Stimulated activated CD8-positive, alpha-beta memory T cell treated with anti-CD3 and anti-CD28 coated beads, Interleukin-12 subunit alpha, Interleukin-12 subunit beta, amount 100 ng/mL, for 24 hours (primary cell): ENCODE measurements at regions not wholly inside any gene's neighbourhood (a gene's known extent, or its start where the extent isn't known, plus 50 kb on each side); places are given as distances from the start of the nearest gene placed in this dataset.
"Not testable (repeated sequence)": the region's sequence is repeated elsewhere in the genome, so short reads cannot be mapped to it uniquely, and the experiment has no call there.

Experiments
- DNase-seq: peaks from one replicate; pipeline ENCODE4 v3.0.0-alpha.2; 2020; ENCODE audit errors: extremely low read depth

DNA sequence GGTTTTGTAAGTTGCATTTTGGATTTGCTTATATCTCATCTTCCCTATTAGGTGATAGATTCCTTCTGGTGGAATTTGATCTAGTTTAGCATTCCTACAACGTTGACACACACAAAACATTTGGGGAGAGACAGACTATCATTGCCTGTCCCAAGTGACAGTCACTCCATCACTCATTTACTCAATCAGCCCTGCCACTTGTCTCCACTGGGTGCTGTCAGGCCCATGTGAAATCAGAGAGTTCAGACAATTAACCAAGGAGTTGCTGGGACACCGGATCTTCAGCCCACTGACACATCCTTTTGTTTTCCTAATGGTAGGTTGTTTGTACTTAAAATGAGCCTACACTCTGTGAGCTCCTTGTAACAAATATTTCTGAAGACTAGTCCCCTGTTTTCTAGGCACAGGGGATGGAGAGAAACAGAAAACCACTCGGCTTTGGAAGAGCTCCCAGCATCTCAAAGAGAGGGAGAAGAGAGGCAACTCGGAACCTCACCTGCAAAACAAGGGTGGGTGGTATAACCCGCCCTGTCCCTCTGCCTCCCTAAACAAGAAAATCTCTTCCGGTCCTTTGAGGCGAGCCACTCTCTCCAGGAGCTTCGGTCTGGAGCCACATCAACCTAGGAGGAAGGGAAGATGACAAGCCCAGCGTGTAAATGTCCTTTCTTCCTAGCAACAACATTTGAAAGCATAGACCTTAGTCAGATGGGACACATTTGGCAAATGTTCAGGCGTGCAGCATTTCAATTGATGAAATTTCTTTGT is 440.9 kb upstream of the KLF12 start:
- DNase-seq, result no peak

DNA sequence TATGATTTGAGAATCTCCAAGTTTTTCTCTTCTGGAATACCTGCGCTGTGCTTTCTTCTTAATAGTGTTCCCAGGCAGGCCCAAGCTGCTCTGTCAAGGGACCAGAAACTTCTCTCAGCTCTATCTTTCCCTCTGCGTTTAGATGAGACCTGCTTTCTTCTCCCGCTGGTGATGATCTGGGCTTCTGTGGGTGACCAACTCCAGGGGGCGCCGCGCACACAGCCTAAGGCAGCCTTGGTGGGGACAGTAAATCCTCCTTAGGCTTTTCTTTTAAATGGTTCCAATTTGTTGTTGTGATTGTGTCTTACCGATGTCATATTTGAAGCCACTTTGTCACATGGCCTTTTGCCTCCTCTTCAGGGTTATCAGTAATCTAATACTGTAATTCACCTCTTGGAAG is 439.4 kb upstream of the KLF12 start:
- DNase-seq, result no peak

DNA sequence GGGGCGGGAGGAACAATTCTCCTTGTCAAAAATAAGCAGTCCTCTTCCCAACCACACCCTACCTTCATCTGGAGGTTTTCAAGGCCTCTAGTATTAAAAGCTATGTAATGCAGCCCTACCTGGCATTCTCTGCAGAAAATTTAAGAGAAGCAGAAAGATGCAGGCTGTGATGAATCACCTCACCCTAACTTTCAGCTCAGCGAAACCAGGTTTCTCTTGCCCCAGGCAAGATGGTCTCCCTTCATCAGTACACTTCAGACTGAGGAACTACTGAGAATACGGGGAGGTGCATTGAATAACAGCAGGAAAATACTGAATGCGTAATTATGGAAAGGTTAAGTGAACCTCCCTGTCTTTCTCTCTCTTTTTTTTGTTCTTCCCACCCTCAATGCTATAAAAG is 437.6 kb upstream of the KLF12 start:
- DNase-seq, result no peak

DNA sequence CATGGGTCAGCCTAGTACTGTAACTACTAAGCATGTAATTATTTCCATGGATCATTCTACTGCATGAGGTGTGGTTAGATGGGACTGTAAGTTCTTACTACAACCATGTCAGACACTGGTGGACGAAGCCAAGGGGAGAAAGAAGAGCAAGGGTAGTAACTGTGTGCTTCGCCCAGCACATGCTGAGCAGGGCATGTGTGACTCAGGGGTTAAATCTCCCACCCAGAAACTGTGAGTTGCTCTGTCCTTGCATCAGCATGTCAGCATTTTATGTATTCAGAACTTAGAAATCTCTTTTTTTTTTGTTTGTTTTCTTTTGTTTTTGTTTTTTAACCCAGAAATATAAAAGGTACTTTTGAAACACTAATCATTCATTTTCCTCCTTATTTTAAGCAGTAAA is 436.6 kb upstream of the KLF12 start:
- DNase-seq, result no peak

DNA sequence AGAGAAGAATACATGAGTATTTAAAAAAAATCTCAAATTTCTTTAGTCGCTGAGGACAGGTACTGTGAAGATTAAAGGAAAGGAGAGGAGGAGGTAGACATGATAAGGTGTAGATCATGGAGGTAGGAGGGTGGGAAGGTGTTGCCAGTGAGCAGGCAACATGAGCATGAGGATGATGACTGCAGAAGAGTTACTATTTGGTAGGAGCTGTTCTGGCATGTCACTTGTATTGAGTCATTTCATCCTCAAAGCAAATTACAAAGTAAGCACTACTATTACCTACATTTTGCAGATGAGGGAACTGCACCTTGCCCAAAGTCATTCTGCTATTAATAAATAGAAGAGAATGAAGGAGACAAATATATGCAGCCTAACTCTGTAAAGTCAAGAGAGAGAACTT is 435.8 kb upstream of the KLF12 start:
- DNase-seq, result no peak

DNA sequence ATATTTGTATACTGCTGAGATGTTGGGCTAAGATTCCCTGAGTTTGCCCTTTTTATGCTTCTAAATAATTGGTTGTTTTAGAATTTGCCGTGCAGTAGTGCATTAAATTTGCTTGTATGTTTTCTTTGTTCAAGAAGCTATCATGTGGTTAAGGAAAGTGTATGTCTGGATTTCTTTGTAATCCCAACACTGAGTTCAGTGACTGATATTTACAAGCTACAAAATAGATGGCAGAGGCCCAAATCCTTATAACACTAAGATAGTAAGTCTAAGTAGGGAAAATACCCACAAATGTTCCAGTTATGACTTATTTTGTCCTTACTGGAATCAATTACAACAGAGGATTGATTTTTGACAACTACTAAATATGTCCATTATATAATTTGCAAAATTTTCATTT is 435.0 kb upstream of the KLF12 start:
- DNase-seq, result no peak

DNA sequence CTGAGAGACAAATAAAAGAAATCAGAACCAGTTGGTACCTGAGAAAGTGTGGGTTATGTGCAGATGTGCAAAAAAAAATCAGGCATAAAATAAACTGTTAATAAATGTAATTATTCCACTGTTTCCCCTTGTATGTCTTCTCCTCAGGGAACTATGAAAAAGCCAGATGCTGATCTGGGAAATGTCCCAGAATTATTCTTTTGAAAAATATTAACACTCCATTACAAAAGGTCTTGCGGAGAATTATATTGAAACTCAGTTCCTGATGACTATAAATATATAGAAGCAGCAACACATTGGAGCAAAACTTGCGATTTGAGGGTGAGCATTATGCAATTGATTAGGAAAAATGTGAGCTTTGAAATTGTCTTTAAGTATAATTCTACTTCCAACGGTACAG is 433.3 kb upstream of the KLF12 start:
- DNase-seq, result no peak

DNA sequence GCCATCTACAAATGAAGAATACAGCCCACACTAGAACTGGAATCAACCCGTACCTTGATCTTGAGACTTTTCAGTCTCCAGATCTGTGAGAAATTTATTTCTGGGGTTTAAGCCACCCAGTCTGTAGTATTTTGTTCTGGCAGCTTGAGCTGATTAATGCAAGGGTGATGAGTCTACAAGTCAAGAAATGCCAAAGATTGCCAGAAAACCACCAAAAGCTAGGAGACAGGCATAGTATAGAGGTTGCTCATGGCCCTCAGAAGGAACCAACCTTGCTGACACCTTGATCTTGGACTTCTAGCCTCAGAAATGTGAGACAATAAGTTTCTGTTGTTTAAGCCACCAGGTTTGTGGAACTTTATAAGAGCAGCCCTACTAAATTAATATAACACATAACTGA is 428.2 kb upstream of the KLF12 start:
- DNase-seq, result no peak

DNA sequence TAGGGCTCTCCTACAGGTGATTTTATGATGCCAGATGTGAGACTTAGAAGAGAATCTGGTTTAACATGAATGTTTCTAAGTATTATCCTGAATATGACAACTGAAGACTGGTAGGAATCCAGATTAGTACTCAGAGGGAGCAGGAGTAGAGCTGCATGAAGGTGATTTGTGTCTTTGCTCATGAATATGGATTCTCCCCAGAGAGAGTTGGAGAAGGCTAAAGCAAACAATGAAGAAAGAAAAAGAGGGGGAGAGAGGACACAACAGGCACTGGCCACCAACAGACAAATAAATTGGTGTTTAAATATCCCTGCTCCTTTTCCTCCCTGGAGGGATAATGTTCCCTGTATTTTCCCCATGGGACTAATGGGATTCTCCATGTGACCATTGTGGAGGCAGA is 427.0 kb upstream of the KLF12 start:
- DNase-seq, result no peak

DNA sequence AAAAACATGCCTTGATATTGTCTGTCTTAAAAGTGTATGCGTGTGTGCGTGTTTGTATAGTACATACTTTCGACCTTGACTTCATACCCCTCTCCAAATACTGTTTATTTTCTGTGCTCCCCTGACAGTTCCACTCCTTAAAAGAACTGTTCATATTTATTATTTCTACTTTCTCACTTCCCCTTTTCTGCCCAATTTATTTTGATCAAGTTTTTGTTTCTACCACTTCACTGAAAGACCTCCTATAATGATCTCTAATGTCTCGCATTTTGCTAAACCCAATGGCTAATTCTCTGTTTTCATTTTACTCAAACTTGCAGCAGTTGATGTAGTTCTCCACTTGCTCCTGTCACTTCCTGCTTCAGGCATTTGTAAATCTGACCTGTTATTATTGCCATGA is 426.1 kb upstream of the KLF12 start:
- DNase-seq, result no peak

DNA sequence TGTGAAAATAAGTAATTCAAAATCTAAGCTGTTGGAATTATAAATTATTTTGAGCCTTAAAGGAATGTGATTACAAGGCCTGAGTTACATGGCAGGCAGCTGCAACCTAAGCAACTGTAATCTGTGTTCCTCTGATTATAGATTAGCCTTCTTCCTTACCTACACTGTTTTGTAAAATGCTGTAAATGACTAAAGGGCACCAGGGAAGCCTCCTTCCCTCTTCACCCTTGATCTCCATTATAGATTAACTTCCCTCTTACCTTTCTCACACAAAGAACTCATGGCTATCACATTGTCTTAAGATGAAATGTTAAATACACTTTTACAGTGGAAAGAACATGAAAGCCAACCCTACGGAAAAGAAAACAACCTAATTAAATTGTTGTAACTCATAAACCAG is 423.7 kb upstream of the KLF12 start:
- no peak for DNase-seq

DNA sequence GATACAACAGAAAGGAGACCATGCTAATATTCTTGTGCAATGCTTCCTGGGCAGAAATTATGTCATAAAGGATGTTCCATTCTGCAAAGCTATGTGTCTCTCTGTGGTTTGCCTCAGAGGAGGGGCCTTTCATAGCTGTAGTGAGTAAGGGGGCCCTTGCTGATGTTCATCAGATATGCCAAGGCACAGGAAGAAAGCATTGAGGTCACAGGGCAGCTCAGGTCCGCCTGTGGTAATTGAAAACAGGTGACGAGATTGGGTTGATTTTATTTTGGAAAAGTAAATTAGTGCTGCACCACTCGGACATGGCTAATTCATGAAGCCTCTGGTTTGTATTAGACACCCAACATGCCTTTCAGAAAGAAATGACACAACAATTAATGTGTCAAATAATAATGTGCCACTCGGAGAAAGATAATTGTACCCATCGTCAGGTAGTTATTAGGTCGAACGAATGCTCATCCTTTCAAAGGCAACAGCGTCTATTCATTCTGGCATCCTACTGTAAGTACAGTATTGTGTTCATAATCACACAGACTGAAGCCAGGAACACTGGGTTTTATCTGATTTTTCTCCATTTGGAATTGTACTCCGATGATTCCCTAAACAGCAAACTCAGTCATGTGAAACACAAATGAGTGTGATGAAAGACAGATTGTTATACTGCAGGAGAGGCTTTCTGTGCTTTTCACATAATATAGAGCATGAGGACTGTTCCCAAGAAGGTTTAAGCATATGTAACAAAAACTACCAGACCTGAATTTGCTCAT is 421.6 kb upstream of the KLF12 start:
- DNase-seq, result no peak

DNA sequence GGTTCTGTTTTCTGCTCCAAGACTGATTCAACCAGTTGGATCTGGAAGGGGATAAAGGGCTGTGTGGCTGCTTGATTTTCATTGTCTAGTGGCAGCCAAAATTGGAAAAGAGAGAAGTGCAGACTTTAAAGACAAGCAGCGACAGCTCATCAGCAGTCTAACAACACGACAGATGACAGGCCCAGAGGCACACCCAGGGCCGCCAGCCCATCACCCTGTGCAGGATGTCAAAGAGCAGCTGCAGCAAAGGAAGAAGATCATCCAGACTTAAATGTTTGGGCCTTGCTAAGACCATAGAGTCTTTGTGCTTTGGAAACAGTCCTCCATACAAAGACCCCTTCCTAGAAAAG is 421.0 kb upstream of the KLF12 start:
- no peak for DNase-seq

DNA sequence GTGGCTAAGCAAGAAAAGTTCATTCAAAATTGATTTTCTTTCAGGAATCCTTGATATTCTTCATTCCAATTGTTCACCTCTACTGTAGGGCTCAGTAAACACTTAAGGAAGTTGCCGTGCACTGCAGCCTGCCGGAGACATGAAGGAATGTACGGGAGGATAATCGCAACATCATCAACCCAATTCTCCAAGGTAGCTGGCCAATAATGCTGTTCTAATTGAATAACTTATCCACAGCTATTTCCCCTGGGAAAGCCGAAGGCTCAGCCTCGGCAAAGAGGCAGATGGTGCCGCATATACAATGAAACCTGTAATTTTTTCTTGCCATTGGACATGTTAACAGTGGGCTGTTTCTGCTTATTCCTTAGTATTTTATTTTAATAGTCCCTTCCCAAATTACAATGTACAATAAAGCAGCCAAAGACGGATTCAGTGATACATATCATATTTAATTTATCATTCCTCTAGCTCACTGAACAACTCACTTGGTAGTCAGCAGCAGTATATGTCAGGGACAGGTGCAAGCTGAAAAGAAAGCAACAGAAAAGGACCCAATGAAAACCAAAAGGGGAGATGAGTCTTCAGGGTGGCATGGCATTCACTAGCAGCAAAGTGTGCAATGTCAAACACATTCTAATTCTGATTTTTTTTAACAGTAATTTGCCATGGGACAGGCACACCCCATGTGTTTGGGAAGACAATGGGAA is 420.5 kb upstream of the KLF12 start:
- no peak for DNase-seq

DNA sequence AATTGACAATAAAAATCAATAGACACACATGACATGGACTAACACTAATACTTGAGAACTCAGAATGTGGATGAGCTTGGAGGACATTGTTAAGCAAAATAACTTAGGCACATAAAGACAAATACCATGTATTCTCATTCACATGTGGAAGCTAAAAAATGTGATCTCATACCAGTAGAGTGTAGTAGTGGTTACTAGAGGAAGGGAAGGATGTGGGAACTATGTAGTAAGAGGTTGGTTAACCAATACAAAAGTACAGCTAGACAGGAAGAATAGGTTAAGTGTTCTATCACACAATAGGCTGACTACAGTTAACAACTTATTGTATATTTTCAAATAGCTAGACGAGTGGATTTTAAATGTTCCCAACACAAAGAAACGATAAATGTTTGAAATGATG is 415.8 kb upstream of the KLF12 start:
- no peak for DNase-seq

DNA sequence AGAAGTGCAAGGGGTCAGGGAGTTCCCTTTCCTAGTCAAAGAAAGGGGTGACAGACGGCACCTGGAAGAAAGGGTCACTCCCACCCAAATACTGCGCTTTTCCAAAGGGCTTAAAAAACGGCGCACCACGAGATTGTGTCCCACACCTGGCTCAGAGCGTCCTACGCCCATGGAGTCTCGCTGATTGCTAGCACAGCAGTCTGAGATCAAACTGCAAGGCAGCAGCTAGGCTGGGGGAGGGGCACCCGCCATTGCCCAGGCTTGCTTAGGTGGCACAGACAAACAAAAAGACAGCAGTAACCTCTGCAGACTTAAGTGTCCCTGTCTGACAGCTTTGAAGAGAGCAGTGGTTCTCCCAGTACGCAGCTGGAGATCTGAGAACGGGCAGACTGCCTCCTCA is 402.4 kb upstream of the KLF12 start:
- not testable (repeated sequence) for DNase-seq

DNA sequence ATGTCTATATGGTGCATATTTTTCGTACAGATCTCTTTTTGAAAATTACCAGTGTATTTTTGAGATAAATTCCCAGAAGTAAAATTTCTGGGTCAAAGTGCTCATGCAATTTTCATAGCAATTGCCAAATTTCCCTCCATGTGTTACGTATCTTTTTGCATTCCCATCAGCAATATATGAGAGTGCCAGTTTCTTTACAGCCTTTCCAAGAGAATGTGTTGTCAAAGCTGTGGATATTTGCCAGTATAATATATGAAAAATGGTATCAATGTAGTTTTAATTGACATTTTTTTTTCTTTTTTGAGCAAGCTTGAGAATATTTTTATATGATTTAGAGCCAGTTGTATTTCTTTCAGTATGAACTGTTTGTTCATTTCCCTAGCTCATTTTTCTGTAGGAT is 399.0 kb upstream of the KLF12 start:
- DNase-seq, result no peak

DNA sequence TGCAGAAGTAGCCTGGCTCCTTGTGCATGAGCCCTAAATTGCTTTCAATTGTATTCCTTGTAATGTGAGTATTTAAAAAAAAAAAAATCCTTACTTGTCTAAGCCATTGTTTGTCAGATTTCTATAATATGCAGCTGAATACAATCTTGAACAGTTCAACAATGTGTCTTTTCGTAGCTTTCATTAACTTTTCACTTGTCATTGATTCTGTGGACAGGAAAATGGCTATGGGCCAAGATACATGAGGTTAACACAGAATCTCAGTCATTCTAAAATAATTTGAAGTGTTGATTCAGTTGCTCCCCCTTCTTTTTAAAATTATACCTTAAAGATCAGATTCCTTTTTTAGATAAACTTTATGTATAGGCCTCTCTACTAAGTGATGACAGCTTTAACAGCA is 395.8 kb upstream of the KLF12 start:
- no peak for DNase-seq

DNA sequence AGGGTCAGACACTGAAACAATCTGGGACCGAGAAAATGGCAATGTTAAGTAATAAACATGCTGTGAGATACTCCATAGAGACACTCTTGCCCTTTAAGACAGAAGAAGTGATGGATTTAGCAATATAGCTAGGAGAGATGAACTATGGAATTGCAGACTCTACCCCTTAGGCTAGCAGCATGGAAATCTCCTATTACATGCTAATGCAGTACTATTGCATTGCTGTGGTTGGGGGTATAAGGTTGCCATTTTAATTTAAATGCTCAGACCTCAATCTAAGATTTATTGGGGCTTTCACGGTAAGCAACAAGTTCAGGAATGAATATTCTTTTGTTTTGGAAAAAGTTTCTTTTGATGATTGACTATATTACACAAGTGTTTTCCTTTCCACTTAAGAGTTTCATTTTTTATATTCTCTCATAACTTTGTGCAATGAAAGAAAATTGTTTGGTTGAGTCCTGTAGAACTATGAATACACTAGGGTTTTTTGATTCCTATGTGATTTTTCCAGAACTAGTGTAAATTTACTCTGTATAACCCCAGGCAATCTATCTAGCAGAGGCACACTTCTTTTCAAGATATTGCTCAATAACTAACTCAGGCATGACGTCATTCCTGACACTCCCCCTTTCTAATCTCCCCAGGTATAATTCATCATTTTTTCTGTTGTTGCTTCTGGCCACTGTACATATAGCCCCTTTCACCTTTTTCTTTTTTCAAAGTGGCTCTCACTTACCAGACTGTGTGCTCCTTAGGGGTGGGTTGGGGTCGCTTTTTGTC is 394.7 kb upstream of the KLF12 start:
- DNase-seq, result no peak

DNA sequence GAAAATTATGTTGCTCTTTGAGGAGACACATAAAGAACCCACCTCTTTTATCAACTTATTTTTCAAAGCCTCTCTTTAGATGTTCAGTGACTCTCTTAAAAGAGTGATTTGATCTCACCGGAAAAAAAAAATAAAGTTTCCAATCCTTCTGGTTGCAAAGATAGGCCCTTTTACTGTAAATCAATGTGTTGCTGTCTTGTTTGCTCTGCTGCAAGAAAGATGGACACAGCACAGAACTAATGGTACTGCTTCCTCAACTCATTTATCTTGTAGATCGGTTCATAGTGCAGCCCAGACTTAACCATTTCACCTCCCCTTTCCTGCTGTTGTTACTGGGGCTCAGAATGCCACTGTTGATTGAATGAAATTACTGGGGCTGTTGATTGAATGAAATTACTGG is 388.9 kb upstream of the KLF12 start:
- DNase-seq, result no peak

DNA sequence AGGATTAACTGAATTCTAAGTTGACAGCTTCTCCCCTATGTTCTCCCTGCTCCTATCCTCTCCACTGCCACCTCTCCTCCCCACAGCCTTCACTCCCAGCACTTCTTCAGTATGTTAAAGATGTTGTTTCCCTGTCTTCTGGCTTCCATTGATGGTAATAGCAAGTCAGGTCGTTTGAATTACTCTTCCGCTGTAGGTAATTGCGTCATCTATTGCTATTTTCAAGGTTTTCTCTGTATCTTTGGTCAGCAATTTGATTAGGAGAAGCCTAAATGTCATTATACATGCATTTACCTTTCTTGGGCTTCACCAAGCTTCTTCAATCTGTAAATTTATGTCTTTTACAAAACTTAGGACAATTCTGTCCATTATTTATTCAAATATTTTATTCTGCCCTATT is 377.3 kb upstream of the KLF12 start:
- no peak for DNase-seq

DNA sequence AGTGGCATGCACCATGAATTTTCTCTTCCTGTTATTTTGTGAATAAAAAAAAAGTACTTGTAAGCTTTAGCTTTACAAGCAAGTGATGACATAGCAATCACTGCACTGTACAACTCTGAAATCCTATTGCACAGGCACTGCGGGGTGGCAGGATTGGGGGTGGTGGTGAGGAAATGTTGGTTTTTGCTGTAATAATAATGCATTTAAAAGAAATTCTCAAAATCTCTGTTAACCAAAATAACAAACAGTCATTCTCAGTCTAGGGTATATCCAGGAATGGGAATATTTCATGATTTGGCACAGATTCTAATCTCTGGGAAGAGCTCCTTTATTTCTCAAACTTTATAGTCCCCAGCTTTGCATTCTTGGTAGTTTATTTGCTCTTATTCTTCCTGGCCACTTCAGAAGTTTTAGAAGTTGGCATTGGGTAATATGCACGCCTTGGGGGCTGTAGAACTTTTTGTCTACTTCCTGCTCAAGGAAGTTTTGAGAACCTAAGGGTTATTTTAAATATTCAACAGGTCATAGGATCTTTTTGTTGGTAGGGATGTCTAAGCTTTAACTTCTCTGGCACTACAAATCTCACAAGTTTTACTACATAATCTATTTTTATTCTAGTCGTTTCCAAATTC is 353.0 kb upstream of the KLF12 start:
- no peak for DNase-seq
